MM.1S (cell line): ENCODE measurements at regions not wholly inside any gene's neighbourhood (a gene's known extent, or its start where the extent isn't known, plus 50 kb on each side); places are given as distances from the start of the nearest gene placed in this dataset.

ENCODE experiments used
- DNase-seq: peaks from one replicate; pipeline ENCODE4 v3.0.0-alpha.2; 2015
- H2AFZ ChIP-seq: fragments of 300-600 bp; sonication (generic); 2 replicates; pipeline ENCODE4 v1.6.0; 2016; ENCODE audit warnings: antibody characterized with exemption, low read length
- H3F3A ChIP-seq: fragments of 300-600 bp; sonication (generic); 2 replicates; pipeline ENCODE4 v1.6.1; 2016; ENCODE audit warnings: mild to moderate bottlenecking, antibody characterized with exemption, low read length, moderate library complexity, mixed read lengths; ENCODE audit not compliant: insufficient read depth
- H3K27ac ChIP-seq: fragments of 300-600 bp; sonication (generic); 2 replicates; pipeline ENCODE4 v1.5.1; 2016; ENCODE audit warnings: mild to moderate bottlenecking, low read length
- H3K27me3 ChIP-seq: fragments of 300-600 bp; sonication (generic); replicated peaks from 2 replicates; pipeline ENCODE4 v1.6.0; 2016; ENCODE audit warnings: low read length; ENCODE audit not compliant: insufficient read depth
- H3K36me3 ChIP-seq: fragments of 300-600 bp; sonication (generic); replicated peaks from 2 replicates; pipeline ENCODE4 v1.6.1; 2016; ENCODE audit warnings: mild to moderate bottlenecking, low read length, mixed read lengths; ENCODE audit not compliant: insufficient read depth
- H3K4me1 ChIP-seq: fragments of 300-600 bp; sonication (generic); 2 replicates; pipeline ENCODE4 v1.6.1; 2016; ENCODE audit warnings: low read length, mixed read lengths
- H3K4me2 ChIP-seq: fragments of 300-600 bp; sonication (generic); 2 replicates; pipeline ENCODE4 v1.6.0; 2016; ENCODE audit warnings: low read depth, low read length
- H3K4me3 ChIP-seq: fragments of 300-600 bp; sonication (generic); 2 replicates; pipeline ENCODE4 v1.5.1; 2016; ENCODE audit warnings: low read length, mixed read lengths
- H3K79me2 ChIP-seq: fragments of 300-600 bp; sonication (generic); 2 replicates; pipeline ENCODE4 v1.6.1; 2016; ENCODE audit warnings: mixed run types, low read length, mixed read lengths
- H3K9ac ChIP-seq: fragments of 300-600 bp; sonication (generic); 2 replicates; pipeline ENCODE4 v1.6.1; 2016; ENCODE audit warnings: low read length, mixed read lengths
- H3K9me2 ChIP-seq: fragments of 300-600 bp; sonication (generic); replicated peaks from 2 replicates; pipeline ENCODE4 v1.6.1; 2016; ENCODE audit warnings: mild to moderate bottlenecking, low read length, mixed read lengths; ENCODE audit not compliant: insufficient read depth
- H3K9me3 ChIP-seq: fragments of 300-600 bp; sonication (generic); replicated peaks from 2 replicates; pipeline ENCODE4 v1.6.1; 2016; ENCODE audit warnings: mild to moderate bottlenecking, low read length, mixed read lengths; ENCODE audit not compliant: insufficient read depth
- H4K20me1 ChIP-seq: fragments of 300-600 bp; sonication (generic); 2 replicates; pipeline ENCODE4 v1.6.1; 2016; ENCODE audit warnings: mild to moderate bottlenecking, low read length, moderate library complexity, mixed read lengths; ENCODE audit not compliant: insufficient read depth
- CTCF ChIP-seq: fragments of 300-600 bp; sonication (generic); IDR thresholded peaks from 2 replicates; pipeline ENCODE4 v1.5.1; 2016; ENCODE audit warnings: antibody characterized with exemption, low read length, mixed read lengths
- EZH2 ChIP-seq: fragments of 300-600 bp; sonication (generic); optimal IDR thresholded peaks from 2 replicates; pipeline ENCODE3; 2017; ENCODE audit warnings: low read depth, mild to moderate bottlenecking, antibody characterized with exemption, low read length, mixed read lengths
- EZH2phosphoT487 ChIP-seq: fragments of 300-600 bp; sonication (generic); IDR thresholded peaks from 2 replicates; pipeline ENCODE4 v1.6.1; 2018; ENCODE audit warnings: antibody characterized with exemption, low read length

GRCh38 chr11:105398636-105399035 is 211.2 kb upstream of the GRIA4 start:
- no peak overlapping the region for H3K4me2 ChIP-seq
- DNase-seq = no peak
- H3K4me3 ChIP-seq = no peak overlapping the region
- no peaks in the 10 kb centered on the region for H3K4me1 ChIP-seq
- H3K27ac ChIP-seq = no peak overlapping the region
- no peaks in the 10 kb centered on the region for H3K27me3 ChIP-seq
- H4K20me1 ChIP-seq = no peaks in the 10 kb centered on the region
- no peaks in the 10 kb centered on the region for H3K9me3 ChIP-seq
- H3K36me3 ChIP-seq = no peaks in the 10 kb centered on the region
- no peaks in the 10 kb centered on the region for H3K79me2 ChIP-seq
- no peak overlapping the region for H3K9ac ChIP-seq
- H2AFZ ChIP-seq = no peak overlapping the region
- no peaks in the 10 kb centered on the region for H3F3A ChIP-seq
- no peak for TF ChIP-seq EZH2phosphoT487
- TF ChIP-seq CTCF = no peak
- no peak for TF ChIP-seq EZH2
- H3K9me2 ChIP-seq = no peaks in the 10 kb centered on the region

- Histone ChIP-seq H3F3A (no peaks in the 10 kb centered on the region), H3K9me3 (no peaks in the 10 kb centered on the region), H3K9me2 (no peaks in the 10 kb centered on the region), H3K36me3 (no peaks in the 10 kb centered on the region), H3K27me3 (no peaks in the 10 kb centered on the region), H3K4me3 (no peak overlapping the region), H3K9ac (no peak overlapping the region), H3K4me1 (no peaks in the 10 kb centered on the region), H3K27ac (no peak overlapping the region), H3K4me2 (no peak overlapping the region), H4K20me1 (no peaks in the 10 kb centered on the region), H2AFZ (no peak overlapping the region), H3K79me2 (no peaks in the 10 kb centered on the region)
- TF ChIP-seq EZH2 = no peak
- no peak for TF ChIP-seq EZH2phosphoT487
- no peak for TF ChIP-seq CTCF
- DNase-seq = no peak
These were observed 216.5 kb upstream of the GRIA4 start for GRCh38 chr11:105393326-105393725.

GRCh38 chr11:105392556-105392955 is 217.3 kb upstream of the GRIA4 start:
- Histone ChIP-seq H3K9me3 (no peaks in the 10 kb centered on the region), H3K9ac (no peak overlapping the region), H3K27me3 (no peaks in the 10 kb centered on the region), H3K4me3 (no peak overlapping the region), H3K79me2 (no peaks in the 10 kb centered on the region), H3F3A (no peaks in the 10 kb centered on the region), H3K4me1 (no peaks in the 10 kb centered on the region), H4K20me1 (no peaks in the 10 kb centered on the region), H3K36me3 (no peaks in the 10 kb centered on the region), H3K4me2 (no peak overlapping the region), H2AFZ (no peak overlapping the region), H3K27ac (no peak overlapping the region), H3K9me2 (no peaks in the 10 kb centered on the region)
- DNase-seq = no peak
- TF ChIP-seq EZH2phosphoT487 (no peak), EZH2 (no peak), CTCF (no peak)
